T47D (cell line): ENCODE measurements at regions not wholly inside any gene's neighbourhood (a gene's known extent, or its start where the extent isn't known, plus 50 kb on each side); places are given as distances from the start of the nearest gene placed in this dataset.
"Not testable (repeated sequence)": the region's sequence is repeated elsewhere in the genome, so short reads cannot be mapped to it uniquely, and the experiment has no call there.

ENCODE experiments used
- DNase-seq, 2 experiments: peaks; one replicate each; pipeline versions ENCODE4 v3.0.0 to v3.0.0-alpha.2; 2011 to 2012; ENCODE audit warnings: low read depth in 1 of 2, low spot score in 1 of 2
- JUND ChIP-seq: IDR thresholded peaks from 2 replicates; pipeline ENCODE4 v1.6.1; 2012; ENCODE audit warnings: low read depth
- in situ Hi-C: cut with HindIII; loops from 2 replicates; pipeline ENCODE4 v1.10.0; 2016; ENCODE audit warnings: low sequenced_read_pairs, low pct_unique_long_range_greater_than_20kb

GRCh38 chr2:146540271-146540932 is 1304.4 kb upstream of the ACVR2A start:
- DNase-seq = peak in 1 of 2 experiments; percentile 0
- in situ Hi-C loops = no loop called here
- no peak for TF ChIP-seq JUND

- in situ Hi-C loops = not testable (repeated sequence)
Observed at GRCh38 chr2:146539739-146540138, 1305.1 kb upstream of the ACVR2A start.

GRCh38 chr2:146537477-146537876 is 1307.4 kb upstream of the ACVR2A start:
- no peak for TF ChIP-seq JUND
- DNase-seq = no peak
- in situ Hi-C loops = no loop called here

More at GRCh38 chr2:146539739-146540138, 1305.1 kb upstream of the ACVR2A start:
- not testable (repeated sequence) for DNase-seq

GRCh38 chr2:146532509-146533147 is 1312.2 kb upstream of the ACVR2A start:
- in situ Hi-C loops = no loop called here
- DNase-seq = no peak

GRCh38 chr2:146532009-146532408 is 1312.8 kb upstream of the ACVR2A start:
- no peak for DNase-seq
- in situ Hi-C loops = no loop called here
- no peak for TF ChIP-seq JUND

More at GRCh38 chr2:146532509-146533147, 1312.2 kb upstream of the ACVR2A start:
- no peak for TF ChIP-seq JUND

- no peak for DNase-seq
- TF ChIP-seq JUND = no peak
- in situ Hi-C loops = no loop called here
Observed at GRCh38 chr2:146530886-146531285, 1313.9 kb upstream of the ACVR2A start.

- no peak for DNase-seq
- in situ Hi-C loops = no loop called here
Observed at GRCh38 chr2:146527166-146527565, 1317.7 kb upstream of the ACVR2A start.

GRCh38 chr2:146523196-146523595 is 1321.6 kb upstream of the ACVR2A start:
- DNase-seq = peak; percentile 1 to 7
- no peak for TF ChIP-seq JUND
- in situ Hi-C loops = no loop called here

More at GRCh38 chr2:146527166-146527565, 1317.7 kb upstream of the ACVR2A start:
- no peak for TF ChIP-seq JUND

GRCh38 chr2:146506851-146507250 is 1338.0 kb upstream of the ACVR2A start:
- no peak for TF ChIP-seq JUND
- in situ Hi-C loops = no loop called here
- no peak for DNase-seq

- in situ Hi-C loops = no loop called here
Observed at GRCh38 chr2:146503366-146503765, 1341.5 kb upstream of the ACVR2A start.

GRCh38 chr2:146496248-146496647 is 1348.6 kb upstream of the ACVR2A start:
- in situ Hi-C loops = no loop called here
- DNase-seq = no peak
- TF ChIP-seq JUND = no peak

More at GRCh38 chr2:146503366-146503765, 1341.5 kb upstream of the ACVR2A start:
- DNase-seq = no peak
- no peak for TF ChIP-seq JUND

GRCh38 chr2:146489386-146489785 is 1355.4 kb upstream of the ACVR2A start:
- DNase-seq = no peak
- in situ Hi-C loops = no loop called here
- TF ChIP-seq JUND = no peak

GRCh38 chr2:146481629-146482028 is 1363.2 kb upstream of the ACVR2A start:
- no peak for DNase-seq
- TF ChIP-seq JUND = no peak
- in situ Hi-C loops = no loop called here
